HG02840 (cell line): ENCODE measurements at regions not wholly inside any gene's neighbourhood (a gene's known extent, or its start where the extent isn't known, plus 50 kb on each side); places are given as distances from the start of the nearest gene placed in this dataset.

Source experiments
- ATAC-seq: cut with Tn5 transposase; IDR thresholded peaks from one replicate; pipeline ENCODE4 v1.9.1; 2021; ENCODE audit warnings: mild to moderate bottlenecking, moderate library complexity, moderate number of reproducible peaks; ENCODE audit not compliant: unreplicated experiment, low FRiP score

- ATAC-seq: no peak
Measured at GRCh38 chr5:164356790-164357189, 851.4 kb downstream of the MAT2B start.

- no peak for ATAC-seq
Measured at GRCh38 chr5:164357395-164358033, 852.1 kb downstream of the MAT2B start.

GRCh38 chr5:164358531-164359259, 853.3 kb downstream of the MAT2B start:
- ATAC-seq: no peak

GRCh38 chr5:164359260-164360255, 854.1 kb downstream of the MAT2B start:
- no peak for ATAC-seq

GRCh38 chr5:164360589-164360988, 855.2 kb downstream of the MAT2B start:
- ATAC-seq: no peak

- no peak for ATAC-seq
Measured at GRCh38 chr5:164361986-164362385, 856.6 kb downstream of the MAT2B start.

- no peak for ATAC-seq
Measured at GRCh38 chr5:164362835-164363234, 857.4 kb downstream of the MAT2B start.

- ATAC-seq: no peak
Measured at GRCh38 chr5:164364237-164365208, 859.1 kb downstream of the MAT2B start.

GRCh38 chr5:164370841-164371240, 865.4 kb downstream of the MAT2B start:
- ATAC-seq: no peak

GRCh38 chr5:164372892-164373291, 867.5 kb downstream of the MAT2B start:
- ATAC-seq: no peak

GRCh38 chr5:164373876-164374275, 868.5 kb downstream of the MAT2B start:
- no peak for ATAC-seq

- no peak for ATAC-seq
Measured at GRCh38 chr5:164375051-164375450, 869.6 kb downstream of the MAT2B start.

GRCh38 chr5:164376843-164377242, 871.4 kb downstream of the MAT2B start:
- ATAC-seq: no peak

GRCh38 chr5:164377746-164378145, 872.3 kb downstream of the MAT2B start:
- no peak for ATAC-seq

GRCh38 chr5:164383662-164384061, 878.2 kb downstream of the MAT2B start:
- ATAC-seq: no peak

GRCh38 chr5:164392531-164392930, 887.1 kb downstream of the MAT2B start:
- ATAC-seq: no peak

GRCh38 chr5:164394686-164395194, 889.3 kb downstream of the MAT2B start:
- no peak for ATAC-seq

GRCh38 chr5:164412531-164412930, 907.1 kb downstream of the MAT2B start:
- no peak for ATAC-seq

- ATAC-seq: no peak
Measured at GRCh38 chr5:164420161-164420560, 914.7 kb downstream of the MAT2B start.

GRCh38 chr5:164422400-164422799, 917.0 kb downstream of the MAT2B start:
- ATAC-seq: no peak
